ENCODE measurements at regions not wholly inside any gene's neighbourhood (a gene's known extent, or its start where the extent isn't known, plus 50 kb on each side); places are given as distances from the start of the nearest gene placed in this dataset.

GRCh38 chr16:35733971-35734702, 2274.7 kb downstream of the TP53TG3F start:
- WGBS, 5 donors = 69 to 79% (median 74%) methylated on average over 18 of the region's 18 CpGs
- no peak for DNase-seq
- Histone ChIP-seq H3K4me1 (no peaks in the 10 kb centered on the region), H3K27me3 (replicated peaks in 1 of 7) (no peaks in the 10 kb centered on the region), H3K9me3 (peaks cover 0 to 100% (median 93%) of the 10 kb centered on the region in 8 donors), H3K27ac (no peak overlapping the region), H3K4me3 (no peak overlapping the region), H3K36me3 (no peaks in the 10 kb centered on the region)
- intact Hi-C loops (cut with DNase I; ENCODE audit: low total_unique reads) = no loop called here
- TF ChIP-seq CTCF (IDR thresholded peaks at IDR 0.05 in 8 of 11, conservative IDR thresholded peaks at IDR 0.05 in 3 of 11) (no peak), POLR2AphosphoS5 (IDR thresholded peaks at IDR 0.05) (no peak), POLR2A (IDR thresholded peaks at IDR 0.05) (no peak)

- no peak for DNase-seq
- Histone ChIP-seq H3K36me3 (no peaks in the 10 kb centered on the region), H3K27ac (no peak overlapping the region), H3K9me3 (peaks cover 0 to 100% (median 93%) of the 10 kb centered on the region in 8 donors), H3K4me3 (no peak overlapping the region), H3K4me1 (no peaks in the 10 kb centered on the region), H3K27me3 (replicated peaks in 1 of 7) (no peaks in the 10 kb centered on the region)
- 67 to 73% (median 69%) methylated on average over 17 to 18 of the region's 18 CpGs for WGBS, 5 donors
- intact Hi-C loops (cut with DNase I; ENCODE audit: low total_unique reads) = no loop called here
- TF ChIP-seq POLR2AphosphoS5 (IDR thresholded peaks at IDR 0.05) = no peak
Measured at GRCh38 chr16:35734728-35735402, 2275.5 kb downstream of the TP53TG3F start.

- peaks cover 0 to 100% (median 94%) of the 10 kb centered on the region in 8 donors for H3K9me3 ChIP-seq
- intact Hi-C loops (cut with DNase I; ENCODE audit: low total_unique reads) = no loop called here
- H3K36me3 ChIP-seq = no peaks in the 10 kb centered on the region
- H3K27me3 ChIP-seq (replicated peaks in 1 of 7) = no peaks in the 10 kb centered on the region
- no peak for TF ChIP-seq POLR2A (IDR thresholded peaks at IDR 0.05)
- TF ChIP-seq CTCF (IDR thresholded peaks at IDR 0.05 in 8 of 11, conservative IDR thresholded peaks at IDR 0.05 in 3 of 11) = no peak
- TF ChIP-seq POLR2AphosphoS5 (IDR thresholded peaks at IDR 0.05) = no peak
- no peak overlapping the region for H3K4me3 ChIP-seq
- DNase-seq = no peak
- H3K4me1 ChIP-seq = no peaks in the 10 kb centered on the region
- 86 to 90% (median 88%) methylated on average over 25 to 27 of the region's 27 CpGs for WGBS, 5 donors
- no peak overlapping the region for H3K27ac ChIP-seq
Measured at GRCh38 chr16:35735403-35736251, 2276.2 kb downstream of the TP53TG3F start.

- TF ChIP-seq CTCF (IDR thresholded peaks at IDR 0.05 in 8 of 11, conservative IDR thresholded peaks at IDR 0.05 in 3 of 11) (no peak), POLR2AphosphoS5 (IDR thresholded peaks at IDR 0.05) (no peak), POLR2A (IDR thresholded peaks at IDR 0.05) (no peak)
Measured at GRCh38 chr16:35736546-35736945, 2277.1 kb downstream of the TP53TG3F start.

More at GRCh38 chr16:35736546-35736945, 2277.1 kb downstream of the TP53TG3F start:
- no peaks in the 10 kb centered on the region for H3K4me1 ChIP-seq
- no peak for DNase-seq
- H3K27me3 ChIP-seq (replicated peaks in 1 of 7) = no peaks in the 10 kb centered on the region
- WGBS, 5 donors = 71 to 79% (median 77%) methylated on average over 2 of the region's 2 CpGs
- no peak overlapping the region for H3K27ac ChIP-seq
- H3K9me3 ChIP-seq = peaks cover 0 to 100% (median 94%) of the 10 kb centered on the region in 8 donors
- no peaks in the 10 kb centered on the region for H3K36me3 ChIP-seq
- intact Hi-C loops (cut with DNase I; ENCODE audit: low total_unique reads) = no loop called here
- no peak overlapping the region for H3K4me3 ChIP-seq
